Fibroblast of mammary gland (primary cell): ENCODE measurements at regions not wholly inside any gene's neighbourhood (a gene's known extent, or its start where the extent isn't known, plus 50 kb on each side); places are given as distances from the start of the nearest gene placed in this dataset.

ENCODE experiments used
- DNase-seq: peaks from one replicate; pipeline ENCODE4 v3.0.0-alpha.2; 2010; ENCODE audit warnings: low read depth
- H3K4me3 ChIP-seq: 2 replicates; pipeline ENCODE4 v1.5.1; 2011; ENCODE audit warnings: low read depth, mild to moderate bottlenecking, low read length, moderate library complexity; ENCODE audit not compliant: control insufficient read depth
- TF ChIP-seq, protein P1 (sequence below): conservative IDR thresholded peaks from 2 replicates; pipeline ENCODE4 v1.5.1; 2011; ENCODE audit warnings: low read depth, low read length, inconsistent platforms; ENCODE audit not compliant: control insufficient read depth, insufficient read depth

DNA sequence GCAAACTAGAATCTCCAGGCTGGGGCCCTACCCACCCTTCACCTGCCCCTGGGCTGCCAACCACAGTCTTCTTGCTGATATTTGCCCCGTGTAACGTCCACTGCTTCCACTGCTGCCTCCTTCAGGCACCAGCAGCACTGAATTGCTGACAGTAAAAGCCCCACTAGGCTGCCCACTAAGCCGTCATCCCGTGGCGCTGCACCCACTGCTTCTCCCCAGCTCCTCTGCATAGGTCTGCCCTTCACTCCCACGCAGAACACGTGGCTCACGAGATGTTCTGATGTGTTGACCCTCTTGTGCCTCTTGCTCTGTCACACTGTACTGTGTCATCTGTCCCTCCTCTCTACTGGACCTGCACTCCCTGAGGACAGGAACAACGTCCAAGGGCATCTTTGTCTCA lies 86.3 kb upstream of the HIVEP1 start:
- no peak overlapping the region for H3K4me3 ChIP-seq
- TF ChIP-seq, protein P1, sequence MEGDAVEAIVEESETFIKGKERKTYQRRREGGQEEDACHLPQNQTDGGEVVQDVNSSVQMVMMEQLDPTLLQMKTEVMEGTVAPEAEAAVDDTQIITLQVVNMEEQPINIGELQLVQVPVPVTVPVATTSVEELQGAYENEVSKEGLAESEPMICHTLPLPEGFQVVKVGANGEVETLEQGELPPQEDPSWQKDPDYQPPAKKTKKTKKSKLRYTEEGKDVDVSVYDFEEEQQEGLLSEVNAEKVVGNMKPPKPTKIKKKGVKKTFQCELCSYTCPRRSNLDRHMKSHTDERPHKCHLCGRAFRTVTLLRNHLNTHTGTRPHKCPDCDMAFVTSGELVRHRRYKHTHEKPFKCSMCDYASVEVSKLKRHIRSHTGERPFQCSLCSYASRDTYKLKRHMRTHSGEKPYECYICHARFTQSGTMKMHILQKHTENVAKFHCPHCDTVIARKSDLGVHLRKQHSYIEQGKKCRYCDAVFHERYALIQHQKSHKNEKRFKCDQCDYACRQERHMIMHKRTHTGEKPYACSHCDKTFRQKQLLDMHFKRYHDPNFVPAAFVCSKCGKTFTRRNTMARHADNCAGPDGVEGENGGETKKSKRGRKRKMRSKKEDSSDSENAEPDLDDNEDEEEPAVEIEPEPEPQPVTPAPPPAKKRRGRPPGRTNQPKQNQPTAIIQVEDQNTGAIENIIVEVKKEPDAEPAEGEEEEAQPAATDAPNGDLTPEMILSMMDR = no peak

DNA sequence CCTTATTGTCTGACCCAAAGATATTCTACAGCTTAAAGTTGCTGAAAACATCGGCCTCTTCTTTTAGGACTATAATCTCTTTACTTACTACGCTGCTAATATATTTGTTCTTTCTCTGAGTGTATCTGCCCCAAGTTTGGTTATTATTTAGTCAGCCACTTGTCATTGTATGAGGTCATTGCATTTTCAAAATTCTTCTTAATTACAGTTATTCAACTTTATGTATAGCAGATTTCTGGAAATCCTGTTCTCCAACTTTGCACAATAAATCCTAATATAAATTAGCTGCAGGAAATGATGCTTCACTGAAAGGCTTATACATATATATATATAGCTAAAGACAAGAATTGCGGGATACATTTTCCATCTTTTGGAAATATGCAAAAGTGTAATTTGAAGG lies 88.5 kb upstream of the HIVEP1 start:
- no peak overlapping the region for H3K4me3 ChIP-seq
- DNase-seq = no peak
- TF ChIP-seq, protein P1 = no peak

More for the DNA sequence above, 86.3 kb upstream of the HIVEP1 start:
- no peak for DNase-seq

DNA sequence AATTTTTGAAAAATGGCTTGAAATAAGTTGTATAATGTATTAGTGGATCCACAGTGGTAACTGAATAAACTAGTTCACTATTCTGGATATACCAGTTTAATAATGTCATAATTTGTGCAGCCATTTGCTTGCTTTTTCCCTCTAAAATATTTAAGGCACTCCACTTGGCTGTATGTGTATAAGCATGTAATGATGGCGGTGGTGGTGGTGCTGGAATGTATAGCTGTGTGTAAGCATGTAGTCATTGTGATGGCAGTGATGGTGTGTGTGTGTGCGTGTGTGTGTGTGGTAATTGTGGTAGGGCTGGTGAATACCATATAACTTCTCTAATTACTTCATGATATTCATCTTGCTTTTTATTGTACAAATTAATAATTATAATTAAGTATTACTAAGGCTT lies 89.2 kb upstream of the HIVEP1 start:
- no peak overlapping the region for H3K4me3 ChIP-seq
- TF ChIP-seq, protein P1 = no peak
- no peak for DNase-seq

DNA sequence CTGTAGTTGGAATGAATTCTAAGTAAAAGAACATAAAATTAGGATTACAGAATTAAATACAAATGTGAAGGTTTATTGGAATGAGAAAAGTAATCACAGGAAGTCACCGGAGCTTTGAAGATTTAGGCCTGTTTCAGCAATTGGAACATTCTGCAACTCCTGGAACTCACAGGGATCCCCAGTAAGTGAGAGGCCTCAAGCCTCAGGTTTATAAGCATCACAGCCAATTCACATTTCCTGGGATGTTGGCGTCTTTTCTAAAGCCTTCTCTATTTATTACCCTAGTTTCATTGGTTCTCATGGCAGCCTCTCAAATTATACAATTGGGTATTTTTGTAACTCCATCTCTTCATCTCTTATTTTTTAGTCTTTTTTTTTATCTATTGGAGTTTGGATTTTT lies 90.4 kb upstream of the HIVEP1 start:
- no peak for DNase-seq
- H3K4me3 ChIP-seq = no peak overlapping the region
- TF ChIP-seq, protein P1 = no peak

DNA sequence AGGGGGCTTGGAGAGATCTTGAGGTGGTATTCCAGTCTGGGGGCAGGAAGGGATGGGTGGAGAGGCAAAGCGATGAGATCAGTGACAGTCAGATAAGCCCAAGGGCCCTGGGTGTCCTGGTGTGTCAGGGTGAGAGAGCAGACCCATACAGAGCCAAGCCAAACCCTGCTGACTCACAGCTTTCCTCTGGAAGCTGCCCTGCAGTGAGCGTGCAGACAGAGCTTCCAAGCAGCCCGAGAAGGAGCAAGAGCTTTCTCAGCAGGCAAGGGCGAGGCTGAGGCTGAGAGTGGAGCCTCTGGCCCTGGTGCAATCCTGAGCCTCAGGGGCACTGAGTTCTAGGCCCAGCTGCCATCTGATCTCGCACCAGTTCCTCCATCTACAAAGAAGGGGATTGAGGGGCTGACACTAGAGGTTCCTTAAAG lies 91.1 kb upstream of the HIVEP1 start:
- peak; percentile 93 for DNase-seq
- no peak overlapping the region for H3K4me3 ChIP-seq
- TF ChIP-seq, protein P1 = no peak

DNA sequence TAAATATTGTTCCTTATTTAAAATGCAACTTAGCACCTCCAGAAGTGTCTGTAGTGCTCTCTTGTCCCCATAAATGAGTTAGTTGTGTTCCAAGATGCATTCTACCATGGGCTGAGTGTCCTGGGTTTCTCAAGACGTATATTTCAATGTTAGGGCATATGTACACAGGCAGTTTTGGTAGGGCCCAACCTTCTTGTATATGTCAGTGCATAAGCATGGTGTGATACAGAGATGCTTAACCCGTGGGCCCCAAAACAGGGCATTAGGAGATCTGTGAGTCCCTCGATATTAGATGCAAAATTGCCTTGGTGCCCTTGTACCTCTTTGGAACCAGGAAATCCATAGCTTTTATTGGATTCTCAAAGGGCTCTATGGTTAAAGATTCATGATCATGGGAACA lies 91.5 kb upstream of the HIVEP1 start:
- no peak for DNase-seq

DNA sequence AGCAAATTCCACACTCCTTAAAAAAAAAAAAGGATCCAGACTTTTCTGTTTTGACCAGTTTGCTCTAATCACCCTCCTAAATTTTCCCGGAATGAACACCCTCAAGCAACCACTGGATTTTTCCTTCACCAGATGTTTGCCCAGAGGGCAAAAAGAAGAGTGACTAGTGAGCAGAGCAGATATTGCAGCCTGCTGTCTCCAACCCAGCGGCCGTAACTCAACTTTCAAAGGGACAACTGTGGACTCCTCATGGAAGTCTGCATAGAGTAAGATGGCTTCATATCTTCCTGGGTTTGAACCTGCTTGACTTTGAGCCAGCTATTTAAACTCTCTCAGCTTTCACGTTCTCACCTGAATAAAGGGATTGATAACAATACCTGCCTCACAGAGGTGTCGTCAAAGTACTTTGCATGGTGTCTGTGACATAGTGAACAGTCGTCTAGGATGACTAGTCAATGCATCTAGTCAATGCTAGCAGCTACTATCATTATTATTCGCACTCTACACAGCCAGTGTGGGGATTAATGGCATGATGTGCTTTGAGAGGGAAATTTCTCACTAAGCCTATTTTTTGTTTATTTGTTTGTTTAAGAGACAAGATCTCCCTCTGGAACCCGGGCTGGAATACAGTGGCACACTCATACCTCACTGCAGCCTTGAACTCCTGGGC lies 92.2 kb upstream of the HIVEP1 start:
- H3K4me3 ChIP-seq = no peak overlapping the region
- TF ChIP-seq, protein P1 = no peak

More for the DNA sequence above, 91.5 kb upstream of the HIVEP1 start:
- TF ChIP-seq, protein P1 = no peak
- no peak overlapping the region for H3K4me3 ChIP-seq

More for the DNA sequence above, 92.2 kb upstream of the HIVEP1 start:
- DNase-seq = no peak
